GM10266 (cell line): ENCODE measurements at regions not wholly inside any gene's neighbourhood (a gene's known extent, or its start where the extent isn't known, plus 50 kb on each side); places are given as distances from the start of the nearest gene placed in this dataset.

Experiments used
- DNase-seq: peaks from one replicate; pipeline ENCODE4 v3.0.0; 2012; ENCODE audit errors: extremely low spot score
- CTCF ChIP-seq: IDR thresholded peaks from 2 replicates; pipeline ENCODE4 v1.5.1; 2012; ENCODE audit warnings: mild to moderate bottlenecking, low read depth; ENCODE audit not compliant: control insufficient read depth, insufficient read depth; ENCODE audit errors: missing control alignments

DNA sequence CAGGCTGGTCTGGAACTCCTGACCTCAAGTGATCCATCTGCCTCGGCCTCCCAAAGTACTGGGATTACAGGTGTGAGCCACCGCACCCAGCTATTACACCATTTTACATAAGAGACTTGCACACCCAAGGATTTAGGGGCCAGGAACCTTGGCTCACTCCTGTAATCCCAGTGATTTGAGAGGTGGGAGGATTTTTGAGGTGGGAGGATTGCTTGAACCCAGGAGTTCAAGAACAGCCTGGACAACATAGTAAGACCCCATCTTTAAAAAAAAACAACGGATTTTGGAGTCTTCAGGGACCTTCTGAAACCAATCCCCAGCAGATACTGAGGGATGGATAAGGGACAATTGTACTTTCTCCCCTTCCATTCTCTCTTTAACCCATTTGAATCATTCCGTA, 55.3 kb upstream of the PIM1 start:
- DNase-seq: no peak
- TF ChIP-seq CTCF: no peak

- no peak for TF ChIP-seq CTCF
Measured at GRCh38 chr6:37115236-37115895, 54.6 kb upstream of the PIM1 start.

GRCh38 chr6:37116326-37116725, 53.6 kb upstream of the PIM1 start:
- DNase-seq: no peak
- no peak for TF ChIP-seq CTCF

More at GRCh38 chr6:37115236-37115895, 54.6 kb upstream of the PIM1 start:
- DNase-seq: no peak

- DNase-seq: no peak
- no peak for TF ChIP-seq CTCF
Measured at GRCh38 chr6:37119387-37119886, 50.5 kb upstream of the PIM1 start.
